ENCODE measurements at regions not wholly inside any gene's neighbourhood (a gene's known extent, or its start where the extent isn't known, plus 50 kb on each side); places are given as distances from the start of the nearest gene placed in this dataset.
"Not testable (repeated sequence)": the region's sequence is repeated elsewhere in the genome, so short reads cannot be mapped to it uniquely, and the experiment has no call there.

DNA sequence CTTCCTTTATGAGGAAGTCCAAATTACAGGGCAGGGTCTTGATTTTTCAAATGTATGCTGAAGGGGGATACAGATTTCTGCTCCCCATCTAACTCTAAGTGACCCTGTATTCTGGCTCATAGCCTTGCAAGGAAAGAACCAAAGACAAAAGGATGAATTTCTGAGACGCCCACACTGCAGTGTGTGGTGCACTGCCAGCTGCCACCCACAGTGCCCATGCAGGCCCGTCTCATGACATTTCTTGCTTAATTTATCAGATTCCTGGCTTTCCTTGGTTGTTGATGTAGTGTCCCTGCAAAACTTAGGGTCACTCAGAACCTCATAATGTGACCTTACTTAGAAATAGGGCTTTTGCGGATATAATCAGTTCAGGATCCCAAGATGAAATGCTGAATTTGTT is 68.0 kb downstream of the CBLN4 start:
- no peak for DNase-seq

DNA sequence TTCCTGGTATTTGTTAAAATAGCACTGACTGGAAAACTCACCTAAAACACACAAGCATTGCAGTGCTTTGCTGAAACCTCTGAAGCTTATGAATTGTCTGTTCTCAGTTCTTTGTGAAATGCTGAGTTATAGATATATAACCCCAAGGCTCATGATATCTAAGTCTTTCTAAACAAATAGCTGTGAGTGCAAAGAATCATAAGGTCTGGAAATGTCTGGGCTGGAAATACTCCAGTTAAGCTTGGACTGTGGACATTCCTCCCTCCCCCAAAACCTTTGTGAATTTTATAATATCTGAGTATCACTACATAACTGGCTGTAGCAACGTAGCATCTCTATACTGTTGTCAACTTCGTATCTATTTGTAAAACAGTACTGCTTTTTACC is 69.1 kb downstream of the CBLN4 start:
- no peak for DNase-seq

DNA sequence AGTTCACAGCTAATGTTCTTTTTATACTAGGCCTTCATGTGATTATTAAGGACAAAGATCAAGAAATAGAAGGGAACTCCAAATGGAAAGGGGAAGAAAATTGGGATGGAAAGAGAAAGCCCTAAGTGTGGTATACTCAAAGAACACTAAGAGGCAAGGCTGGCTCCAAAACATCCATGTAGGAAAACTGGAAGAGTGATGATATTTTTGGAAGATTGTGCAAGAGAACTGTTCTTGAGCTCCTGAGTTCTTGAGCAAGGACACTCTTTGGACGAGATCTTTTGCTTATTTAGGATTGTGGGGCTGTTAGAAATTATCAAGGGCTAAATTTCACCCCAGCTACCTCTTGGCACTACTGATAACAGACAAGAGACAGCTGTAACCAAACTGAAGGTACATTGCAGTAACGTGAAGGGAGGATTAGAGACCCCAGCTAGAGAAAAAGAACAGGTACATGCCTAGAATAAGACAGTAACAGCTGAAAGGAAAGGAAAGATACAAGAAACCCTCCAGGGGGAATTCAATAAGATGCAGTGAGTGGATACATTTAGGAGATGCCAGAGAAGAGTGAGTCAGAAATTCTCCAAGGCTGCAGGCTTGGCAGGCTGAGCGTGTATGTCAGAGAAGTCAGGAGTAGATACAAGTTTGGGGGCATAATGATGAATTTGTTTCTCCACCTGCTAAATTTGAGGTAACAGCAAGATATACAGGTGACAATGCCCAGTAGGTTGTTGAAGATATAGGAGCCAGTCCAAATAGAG is 69.7 kb downstream of the CBLN4 start:
- DNase-seq, result peak in 5 of 58 donors; percentile 1 to 35 (median 4)

DNA sequence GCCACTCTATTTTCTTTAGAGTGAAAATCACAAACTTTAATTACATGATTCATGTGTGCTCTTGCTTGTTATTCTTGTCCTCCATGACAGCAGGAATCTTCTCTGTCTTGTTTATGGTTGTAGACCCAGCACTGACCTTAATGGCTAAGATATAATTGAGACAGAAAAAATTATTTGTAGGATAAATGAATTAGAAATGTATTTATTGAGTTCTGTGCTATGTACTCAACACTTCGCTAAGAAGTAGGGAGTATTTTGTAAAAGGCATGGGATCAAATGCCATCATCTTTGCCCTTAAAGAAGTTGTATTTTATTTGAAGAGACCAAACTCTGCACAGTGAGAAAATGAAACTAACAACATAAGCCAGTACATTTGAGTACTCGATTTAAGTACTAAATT is 71.2 kb downstream of the CBLN4 start:
- no peak for DNase-seq

DNA sequence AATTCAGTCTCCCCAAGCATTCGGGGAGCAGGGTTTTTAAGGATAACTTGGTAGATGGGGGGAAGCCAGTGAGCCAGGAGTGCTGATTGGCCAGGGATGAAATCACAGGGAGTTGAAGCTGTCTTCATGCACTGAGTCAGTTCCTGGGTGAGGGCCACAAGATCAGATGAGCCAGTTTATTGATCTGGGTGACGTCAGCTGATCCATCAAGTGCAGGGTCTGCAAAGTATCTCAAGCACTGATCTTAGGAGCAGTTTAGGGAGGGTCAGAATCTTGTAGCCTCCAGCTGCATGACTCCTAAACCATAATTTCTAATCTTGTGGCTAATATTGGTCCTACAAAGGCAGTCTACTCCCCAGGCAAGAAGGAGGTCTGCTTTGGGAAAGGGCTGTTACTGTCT is 74.4 kb downstream of the CBLN4 start:
- DNase-seq, result not testable (repeated sequence)

DNA sequence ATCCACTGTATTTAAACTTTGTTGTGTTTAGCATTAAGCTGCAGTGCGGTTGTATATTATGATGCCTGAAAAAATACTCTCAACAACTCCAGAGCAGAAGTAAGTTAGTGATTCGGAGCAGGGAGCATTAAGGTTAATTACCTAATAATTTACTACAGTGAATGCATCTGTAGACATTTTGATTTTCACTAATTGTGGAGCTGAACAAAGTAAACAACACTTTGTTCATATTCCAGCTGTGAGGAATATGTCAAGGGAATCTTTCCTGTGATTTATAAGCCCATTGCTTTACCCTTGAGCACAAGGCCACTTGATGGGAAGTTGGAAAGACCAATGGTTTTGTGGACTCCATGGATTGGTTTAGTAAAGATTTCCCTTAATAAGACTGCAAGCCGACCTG is 77.1 kb downstream of the CBLN4 start:
- no peak for DNase-seq

DNA sequence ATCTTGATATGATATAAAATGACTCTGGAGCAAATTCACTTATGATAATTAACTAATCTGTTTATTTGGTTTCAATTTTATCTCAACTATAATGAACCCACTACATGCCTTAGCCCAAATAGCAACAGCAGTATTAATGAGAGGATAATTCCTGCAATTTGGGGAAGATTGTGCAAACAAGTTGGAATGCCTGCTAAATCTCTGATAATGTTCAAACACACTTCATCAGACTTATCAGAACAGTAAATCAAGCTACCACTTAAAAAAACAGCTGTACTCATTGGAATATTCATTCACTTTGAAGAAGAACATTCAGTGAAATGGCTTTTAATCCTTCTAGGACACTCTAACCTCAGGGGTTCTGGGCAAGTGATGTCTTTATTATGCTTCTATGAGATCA is 85.4 kb downstream of the CBLN4 start:
- DNase-seq, result no peak

DNA sequence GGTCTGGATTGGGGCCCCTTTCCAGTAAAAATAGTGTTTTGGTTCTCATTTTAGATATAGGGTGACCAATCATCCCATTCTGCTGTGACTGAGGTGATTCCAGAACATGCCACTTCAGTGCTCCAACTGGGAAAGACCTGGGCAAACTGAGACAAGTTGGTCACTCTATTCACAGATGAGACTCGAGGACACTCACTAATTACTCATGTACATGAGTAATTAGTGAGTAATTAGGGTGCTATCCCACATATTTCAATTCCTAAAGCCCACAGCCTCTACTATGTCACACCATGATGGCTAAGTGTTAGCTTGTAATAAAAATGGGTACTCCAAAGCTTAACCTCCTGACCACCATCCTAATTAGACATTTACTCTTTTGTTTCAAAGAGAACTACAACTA is 86.0 kb downstream of the CBLN4 start:
- no peak for DNase-seq

DNA sequence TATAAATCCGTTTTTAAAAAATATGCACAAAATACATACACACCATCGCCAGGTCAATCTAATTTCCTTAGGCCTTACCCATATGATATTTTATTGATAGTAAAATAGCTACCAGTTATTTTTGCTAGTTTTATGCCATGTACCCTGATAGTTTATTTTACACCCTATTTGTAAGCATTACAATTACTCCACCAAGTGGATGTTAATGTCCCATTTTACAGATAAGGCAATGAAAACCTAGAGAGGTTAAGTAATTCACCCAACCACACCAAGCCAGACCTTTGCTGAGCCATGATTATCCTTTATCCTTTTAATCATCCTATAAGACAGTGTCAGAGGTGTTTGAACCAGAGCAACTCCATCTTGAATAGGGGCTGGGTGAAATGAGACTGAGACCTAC is 86.8 kb downstream of the CBLN4 start:
- DNase-seq, result no peak

DNA sequence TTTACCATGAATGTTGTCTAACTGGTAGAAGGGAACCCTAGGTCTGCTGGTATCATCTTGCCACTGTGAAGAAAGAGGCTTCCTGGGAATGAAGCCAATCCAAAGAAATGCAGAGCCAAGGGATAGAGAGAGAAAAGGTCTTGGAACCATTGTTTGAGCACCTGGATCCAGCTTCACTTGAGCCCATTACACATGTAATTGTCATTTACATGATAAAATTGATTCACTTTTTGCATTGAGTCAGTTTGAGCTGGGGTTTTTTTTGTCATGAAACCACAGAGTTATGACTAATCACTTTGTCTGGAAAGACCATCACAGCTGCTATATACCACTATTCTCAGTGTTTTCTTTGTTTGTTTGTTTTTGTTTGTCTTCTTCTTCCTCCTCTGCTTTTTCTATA is 112.3 kb downstream of the CBLN4 start:
- no peak for DNase-seq

DNA sequence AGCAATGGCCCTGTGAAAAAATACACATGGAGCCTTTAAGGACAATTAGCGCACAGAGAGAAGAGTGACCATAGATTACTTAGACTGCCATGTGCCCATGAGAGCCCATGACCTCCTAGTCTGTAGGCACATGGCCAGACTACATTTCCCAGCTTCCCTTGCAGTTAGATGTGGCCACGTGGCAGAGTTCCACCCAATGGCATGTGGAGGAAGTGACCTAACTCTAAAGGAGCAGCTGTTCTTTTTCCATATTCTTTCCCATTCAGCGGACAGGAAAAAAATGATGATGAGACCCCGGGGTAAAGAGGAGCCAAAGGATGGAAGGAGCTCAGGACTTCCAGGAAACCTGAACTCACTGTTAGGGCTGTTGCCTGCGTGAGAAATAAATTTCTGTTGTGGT is 116.6 kb downstream of the CBLN4 start:
- no peak for DNase-seq

DNA sequence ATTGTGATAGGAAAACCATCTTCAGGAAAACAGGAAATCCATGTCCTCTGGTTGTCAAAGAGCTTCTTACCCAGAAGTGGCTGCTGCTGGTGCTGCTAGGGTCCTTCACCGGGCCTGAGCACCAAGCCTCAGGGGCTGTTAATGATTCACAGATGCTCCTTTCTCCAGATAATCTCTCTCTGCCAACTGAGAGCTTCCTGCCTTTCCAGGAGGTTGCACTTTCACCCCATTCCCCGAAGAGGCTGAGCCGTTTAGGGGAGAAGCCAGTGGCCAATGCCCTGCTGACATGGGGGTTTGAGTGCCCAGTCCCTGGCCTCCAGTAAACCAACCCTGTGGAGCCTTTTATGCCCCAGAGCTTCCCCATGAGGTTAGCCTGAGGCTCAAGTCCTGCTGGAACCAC is 122.4 kb downstream of the CBLN4 start:
- DNase-seq, result no peak

DNA sequence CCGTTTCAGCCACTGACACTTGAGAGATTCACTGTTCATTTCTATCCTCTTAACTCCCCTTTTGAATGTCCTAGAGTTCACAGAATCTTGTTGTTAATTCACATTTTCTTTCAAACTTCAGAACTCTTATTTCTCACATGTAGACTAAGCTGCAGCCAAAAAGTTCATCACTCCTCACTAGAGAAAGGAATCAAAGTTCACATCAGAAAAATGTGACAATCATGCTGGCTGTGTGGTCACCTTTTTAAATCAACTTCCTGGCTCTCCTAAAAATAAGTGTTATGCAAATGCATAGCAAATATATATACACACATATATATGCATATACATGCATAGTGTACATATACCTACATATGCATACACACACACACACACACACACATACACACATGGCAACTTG is 123.0 kb downstream of the CBLN4 start:
- no peak for DNase-seq

DNA sequence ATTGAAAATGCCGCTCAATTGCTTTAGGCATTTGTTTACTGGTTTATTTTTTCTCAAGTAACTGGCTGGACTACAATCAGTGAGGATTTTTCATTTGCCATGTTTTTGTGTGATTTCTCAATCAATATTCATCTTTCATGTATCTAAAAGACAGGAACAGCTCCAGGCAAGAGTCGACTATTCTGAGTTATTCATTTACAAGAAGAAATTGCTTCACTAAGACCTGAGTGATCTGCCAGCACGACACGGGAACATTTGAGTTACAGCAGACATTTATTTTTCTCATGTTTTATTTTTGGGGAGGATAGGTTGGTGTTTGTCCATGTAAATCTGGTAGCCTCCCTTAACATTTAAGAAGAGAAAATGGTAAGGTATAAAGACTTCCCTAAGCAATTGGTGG is 124.1 kb downstream of the CBLN4 start:
- no peak for DNase-seq

DNA sequence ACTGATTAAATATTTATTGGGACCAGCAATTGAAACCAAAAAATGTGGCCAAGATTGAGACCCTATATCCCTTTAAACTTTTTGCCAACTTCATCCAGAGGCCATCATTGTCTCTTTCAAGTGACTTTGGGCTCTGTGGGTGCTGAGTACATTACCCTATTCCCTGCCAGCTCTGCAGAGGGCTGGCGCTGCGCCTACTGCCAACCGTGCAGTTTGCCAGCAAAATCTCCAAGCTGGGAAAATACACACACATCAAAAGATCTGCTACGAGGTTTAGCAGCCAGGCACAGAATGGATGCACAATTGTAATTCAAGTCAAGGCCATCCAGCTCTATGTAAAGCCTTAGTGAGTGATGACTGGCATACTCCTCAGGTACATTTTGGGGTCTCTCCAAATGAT is 125.0 kb downstream of the CBLN4 start:
- DNase-seq, result peak in 34 of 58 donors; percentile 0 to 56 (median 14)

DNA sequence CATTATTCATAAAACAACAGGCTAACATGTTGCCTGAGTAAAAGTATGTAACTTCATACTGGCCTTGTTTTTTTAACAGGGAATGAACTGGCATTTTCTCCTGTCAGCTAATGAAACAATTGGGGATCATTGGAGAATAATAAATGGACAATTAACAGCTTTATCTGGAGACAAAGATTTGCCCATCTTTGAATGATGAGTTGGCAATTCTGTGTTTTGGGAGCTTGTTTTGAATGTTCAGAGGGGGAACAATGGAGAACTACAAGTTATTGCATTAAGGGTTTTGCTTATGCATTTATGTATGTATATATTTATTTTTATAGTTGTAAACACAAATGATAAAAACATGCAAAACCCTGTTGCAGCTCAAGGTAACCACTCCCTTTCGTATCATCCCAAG is 150.3 kb downstream of the CBLN4 start:
- DNase-seq, result no peak

DNA sequence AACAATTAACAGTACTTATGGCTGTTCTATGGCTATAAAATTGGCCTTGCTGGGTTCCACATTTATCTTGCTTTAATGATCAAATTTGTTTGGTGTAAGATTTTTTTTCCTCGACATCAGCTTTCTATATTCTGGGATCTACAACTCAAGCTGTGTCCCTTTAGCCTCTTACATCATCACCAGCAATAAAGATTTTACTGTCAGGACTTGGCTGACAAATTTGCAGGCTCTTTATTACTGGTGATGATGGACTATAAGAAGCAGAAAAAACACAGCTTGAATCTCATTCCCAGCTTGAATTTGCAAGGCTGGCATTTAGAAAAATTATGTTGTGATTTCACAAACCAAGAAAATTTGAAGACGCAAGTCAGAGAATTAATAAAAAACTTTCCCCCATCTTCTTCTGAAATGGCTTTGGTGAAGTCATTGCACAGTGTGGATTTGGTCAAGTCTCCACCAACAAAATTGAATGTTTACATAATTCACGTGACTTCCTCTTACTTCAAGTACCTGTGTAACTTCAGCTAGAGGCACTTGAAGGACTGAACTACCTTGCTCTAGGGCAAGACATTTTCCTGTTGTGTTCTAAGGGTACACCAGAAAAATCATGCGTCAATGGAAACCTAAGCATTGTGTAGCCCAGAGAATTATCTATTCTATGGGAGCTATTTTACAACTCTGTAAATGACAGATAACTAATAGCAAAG is 175.0 kb downstream of the CBLN4 start:
- DNase-seq, result no peak

DNA sequence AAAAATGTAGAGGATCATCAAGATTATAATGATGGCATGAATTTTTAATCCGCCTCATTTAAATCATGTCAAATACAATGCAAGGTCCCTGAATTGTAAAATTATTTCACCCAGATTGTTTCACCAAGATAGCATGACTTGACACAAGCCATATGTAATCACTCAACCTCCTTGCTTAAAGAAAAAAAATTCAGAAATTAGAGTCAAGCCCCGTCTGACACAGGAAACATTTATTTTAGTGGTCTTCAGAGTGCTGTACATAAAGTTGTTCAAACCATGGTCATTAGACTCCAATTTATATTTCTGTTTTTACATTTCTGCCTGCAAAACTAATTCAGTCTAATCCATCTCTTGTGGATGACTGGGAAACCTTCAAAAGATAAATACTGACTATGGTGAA is 200.2 kb downstream of the CBLN4 start:
- no peak for DNase-seq

DNA sequence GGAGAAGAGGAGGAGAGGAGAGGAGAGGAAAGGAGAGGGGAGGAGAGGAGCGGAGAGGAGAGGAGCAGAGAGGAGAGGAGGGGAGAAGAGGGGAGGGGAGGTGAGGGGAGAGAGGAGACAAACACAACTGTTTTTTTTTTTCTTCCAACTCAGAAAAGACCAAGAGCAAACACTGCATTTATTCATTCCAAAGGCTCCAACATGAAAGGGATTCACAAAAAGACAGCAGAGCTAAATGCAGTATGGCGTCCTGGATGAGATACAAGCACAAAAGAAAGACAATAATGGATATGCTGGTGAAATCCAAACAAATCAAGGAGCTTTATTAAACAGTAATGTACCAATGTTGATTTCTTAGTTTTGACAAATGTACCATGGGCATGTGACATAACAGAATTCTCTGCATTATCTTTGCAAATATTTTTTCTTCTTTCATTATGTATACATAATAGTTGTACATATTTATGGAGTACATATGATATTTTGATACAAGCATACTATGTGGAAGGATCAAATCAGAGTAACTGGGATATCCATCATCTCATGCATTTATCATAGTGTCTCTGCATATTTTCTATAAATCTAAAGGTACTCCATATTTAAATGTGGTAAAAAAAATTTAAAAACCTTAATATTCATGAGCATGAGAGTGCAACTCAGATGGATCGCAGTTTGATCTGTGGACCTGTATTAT is 204.6 kb downstream of the CBLN4 start:
- DNase-seq, result no peak

DNA sequence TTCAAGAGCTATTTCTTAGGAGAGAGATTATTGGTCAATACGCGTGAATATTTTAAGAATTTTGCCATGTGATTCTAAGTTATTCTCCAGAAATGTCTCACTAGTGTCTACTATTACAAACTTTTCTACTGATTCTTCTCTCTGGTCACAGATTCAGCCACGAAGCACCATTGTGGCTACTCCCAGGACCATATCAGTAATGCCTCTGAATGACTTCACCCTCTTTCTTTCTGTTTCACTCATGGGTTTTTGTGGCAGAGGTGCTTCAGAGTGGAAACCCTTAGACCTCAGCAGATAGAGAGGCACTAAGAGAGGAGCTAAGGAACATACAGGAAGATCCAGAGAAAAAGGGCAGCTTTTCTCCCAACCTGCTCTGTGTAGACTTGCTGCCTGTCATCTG is 211.3 kb downstream of the CBLN4 start:
- no peak for DNase-seq

DNA sequence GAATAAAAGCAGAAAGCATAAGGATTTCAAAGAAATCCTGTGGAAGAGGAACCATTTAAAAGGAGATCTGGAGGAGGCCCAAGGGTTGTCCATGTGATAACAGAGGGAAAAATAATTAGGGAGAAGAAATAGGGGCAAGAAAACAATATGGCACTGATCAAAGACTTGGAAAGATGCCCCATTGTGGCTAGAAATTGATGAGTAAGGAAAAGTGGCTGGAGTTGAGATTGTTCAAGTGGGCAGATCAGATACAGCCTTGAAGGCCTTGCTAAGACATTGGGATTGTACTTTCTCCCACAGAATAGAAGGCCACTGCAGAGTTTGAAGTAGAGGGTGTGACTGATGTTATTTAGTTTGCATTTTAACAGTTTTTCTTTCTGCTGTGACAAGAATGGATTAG is 213.3 kb downstream of the CBLN4 start:
- no peak for DNase-seq

DNA sequence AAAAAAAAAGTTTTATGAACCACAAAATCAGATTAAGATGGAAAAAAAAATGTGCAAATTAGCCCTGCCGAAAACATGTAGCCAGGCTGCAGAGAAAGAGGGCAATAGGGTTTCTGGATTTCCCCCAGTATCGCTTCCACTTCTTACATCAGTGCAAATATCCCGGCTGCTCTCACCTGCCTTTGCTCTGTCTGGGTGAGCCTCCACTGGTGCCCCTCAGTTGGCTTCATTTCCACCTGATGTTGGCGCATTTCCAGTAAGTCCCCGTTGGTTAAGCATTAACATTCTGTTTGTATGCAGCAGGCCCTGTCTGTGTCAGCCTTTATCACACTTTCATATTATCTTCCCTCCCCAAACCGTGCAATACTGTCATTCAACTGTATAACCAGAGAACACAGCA is 215.1 kb downstream of the CBLN4 start:
- no peak for DNase-seq

DNA sequence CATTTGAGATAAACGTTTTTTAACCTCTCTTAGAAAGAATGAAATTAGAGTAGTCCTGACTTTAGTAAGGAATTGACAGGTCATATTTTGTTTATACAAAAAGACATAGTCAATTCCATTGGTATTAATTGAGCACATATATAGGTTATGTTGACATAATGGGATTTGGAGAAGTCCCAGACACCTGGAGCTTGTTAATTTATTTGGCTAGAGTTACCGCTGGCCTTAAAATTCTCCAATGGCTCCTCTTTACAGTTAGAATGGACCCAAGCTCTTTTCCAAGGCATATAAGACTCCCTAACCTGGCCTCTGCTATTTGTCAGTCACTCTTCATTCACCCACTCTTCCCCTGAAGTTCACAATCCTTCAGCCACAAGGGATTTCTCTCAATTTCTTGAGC is 221.3 kb downstream of the CBLN4 start:
- no peak for DNase-seq

All from anterior cingulate cortex (tissue), 58 donors.